Activated naive CD8-positive, alpha-beta T cell treated with anti-CD3 and anti-CD28 coated beads, Interleukin-2, amount 50 U/mL, for 24 hours (primary cell): ENCODE measurements at regions not wholly inside any gene's neighbourhood (a gene's known extent, or its start where the extent isn't known, plus 50 kb on each side); places are given as distances from the start of the nearest gene placed in this dataset.
A peak's percentile ranks its signal among the peaks of the same experiment; 100 is the strongest.

ENCODE experiments used
- ATAC-seq: fragments of 150-1000 bp; cut with Tn5 transposase; one replicate; pipeline ENCODE4 v1.10.0; 2021
- DNase-seq: peaks from one replicate; pipeline ENCODE4 v3.0.0; 2021
- H3K27ac Mint-ChIP-seq: one replicate; pipeline ENCODE4 v1.8.0; 2021; ENCODE audit warnings: mild to moderate bottlenecking, mixed read lengths
- H3K27me3 Mint-ChIP-seq: one replicate; pipeline ENCODE4 v1.8.0; 2021; ENCODE audit warnings: mixed read lengths
- H3K36me3 Mint-ChIP-seq: one replicate; pipeline ENCODE4 v1.8.0; 2021; ENCODE audit warnings: low read depth, mixed read lengths
- H3K4me1 Mint-ChIP-seq: one replicate; pipeline ENCODE4 v1.8.0; 2021; ENCODE audit warnings: mixed read lengths
- H3K4me3 Mint-ChIP-seq: one replicate; pipeline ENCODE4 v1.8.0; 2021; ENCODE audit warnings: mild to moderate bottlenecking, moderate library complexity, mixed read lengths
- H3K9me3 Mint-ChIP-seq: one replicate; pipeline ENCODE4 v1.8.0; 2021; ENCODE audit warnings: mixed read lengths

DNA sequence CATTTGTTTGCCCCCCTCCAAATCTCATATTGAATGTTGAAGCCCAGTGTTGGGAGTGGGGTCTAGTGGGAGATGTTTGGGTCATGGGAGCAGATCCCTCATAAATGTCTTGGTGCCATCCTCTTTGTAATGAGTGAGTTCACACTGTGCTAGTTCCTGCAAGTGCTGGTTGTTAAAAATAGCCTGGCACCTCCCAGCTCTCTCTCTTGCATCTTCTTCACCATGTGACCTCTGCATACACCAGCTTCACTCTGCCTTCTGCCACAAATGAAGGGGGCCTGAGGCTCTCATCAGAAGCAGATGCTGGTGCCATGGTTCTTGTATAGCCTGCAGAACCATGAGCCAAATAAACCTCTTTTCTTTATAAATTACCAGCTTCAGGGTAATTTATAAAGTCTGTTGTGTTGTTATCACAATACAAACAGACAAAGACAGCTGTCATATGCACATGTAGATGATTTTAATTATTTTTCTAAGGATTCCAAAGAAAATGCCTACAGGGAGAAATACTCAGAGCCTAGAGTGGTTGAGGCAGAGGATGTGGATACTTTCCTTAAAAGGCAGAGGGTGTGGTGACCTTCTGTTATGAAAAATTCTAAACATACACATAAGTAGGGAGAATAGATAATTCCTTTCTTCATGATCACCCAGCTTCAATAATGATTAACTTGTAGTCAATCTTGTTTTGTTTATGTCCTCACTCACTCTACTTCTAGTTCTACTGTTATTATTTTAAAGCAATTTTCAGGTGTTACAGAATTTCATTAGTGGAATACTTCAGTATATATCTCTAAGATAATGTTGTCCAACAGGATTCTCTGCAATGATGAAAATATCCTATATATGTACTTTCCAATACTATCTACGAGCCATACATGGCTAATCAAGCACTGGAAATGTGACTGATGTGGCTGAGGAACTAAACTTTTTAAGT is 75.1 kb upstream of the RANBP6 start:
- Mint-ChIP-seq H3K27ac (no peak overlapping the region), H3K4me1 (no peaks in the 10 kb centered on the region), H3K36me3 (no peaks in the 10 kb centered on the region), H3K27me3 (peaks cover under 1% of the 10 kb centered on the region), H3K9me3 (no peaks in the 10 kb centered on the region), H3K4me3 (no peak overlapping the region)
- ATAC-seq, result no peak
- no peak for DNase-seq

DNA sequence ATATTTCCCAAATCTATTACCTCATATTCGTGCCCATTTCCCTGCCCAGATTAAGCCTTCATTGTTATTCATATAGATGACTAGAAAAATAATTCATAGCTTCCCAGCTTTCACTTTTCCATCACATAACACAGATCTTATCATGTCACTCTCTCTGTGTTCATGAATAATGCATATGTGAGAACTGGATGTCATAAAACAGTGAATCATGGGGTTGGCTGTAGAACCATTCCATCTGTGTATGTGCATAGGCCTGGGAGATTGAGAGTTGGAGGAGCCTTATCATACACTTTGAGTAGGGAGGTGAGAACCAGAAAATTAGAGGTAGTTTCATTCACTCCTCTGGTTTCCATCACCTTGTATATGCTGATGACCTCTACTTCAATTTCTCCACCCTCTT is 73.9 kb upstream of the RANBP6 start:
- H3K27ac Mint-ChIP-seq, result no peak overlapping the region

GRCh38 chr9:6086006-6086655 is 70.7 kb upstream of the RANBP6 start:
- DNase-seq, result no peak
- Mint-ChIP-seq H3K27me3 (no peaks in the 10 kb centered on the region), H3K36me3 (no peaks in the 10 kb centered on the region), H3K4me1 (no peaks in the 10 kb centered on the region), H3K9me3 (no peaks in the 10 kb centered on the region), H3K4me3 (no peak overlapping the region), H3K27ac (no peak overlapping the region)
- ATAC-seq, result no peak

More for the DNA sequence above, 73.9 kb upstream of the RANBP6 start:
- no peak overlapping the region for H3K4me3 Mint-ChIP-seq
- no peaks in the 10 kb centered on the region for H3K4me1 Mint-ChIP-seq
- H3K27me3 Mint-ChIP-seq, result no peaks in the 10 kb centered on the region
- no peaks in the 10 kb centered on the region for H3K36me3 Mint-ChIP-seq
- ATAC-seq (no peak), DNase-seq (no peak)
- no peaks in the 10 kb centered on the region for H3K9me3 Mint-ChIP-seq

GRCh38 chr9:6080154-6080716 is 64.8 kb upstream of the RANBP6 start:
- peaks cover 9% of the 10 kb centered on the region for H3K4me1 Mint-ChIP-seq
- no peaks in the 10 kb centered on the region for H3K36me3 Mint-ChIP-seq
- H3K27ac Mint-ChIP-seq, result peak overlapping the region; percentile 76
- H3K27me3 Mint-ChIP-seq, result no peaks in the 10 kb centered on the region
- peak; percentile 86 for ATAC-seq
- DNase-seq, result peak; percentile 68
- peak overlapping the region; percentile 76 for H3K4me3 Mint-ChIP-seq
- no peaks in the 10 kb centered on the region for H3K9me3 Mint-ChIP-seq

DNA sequence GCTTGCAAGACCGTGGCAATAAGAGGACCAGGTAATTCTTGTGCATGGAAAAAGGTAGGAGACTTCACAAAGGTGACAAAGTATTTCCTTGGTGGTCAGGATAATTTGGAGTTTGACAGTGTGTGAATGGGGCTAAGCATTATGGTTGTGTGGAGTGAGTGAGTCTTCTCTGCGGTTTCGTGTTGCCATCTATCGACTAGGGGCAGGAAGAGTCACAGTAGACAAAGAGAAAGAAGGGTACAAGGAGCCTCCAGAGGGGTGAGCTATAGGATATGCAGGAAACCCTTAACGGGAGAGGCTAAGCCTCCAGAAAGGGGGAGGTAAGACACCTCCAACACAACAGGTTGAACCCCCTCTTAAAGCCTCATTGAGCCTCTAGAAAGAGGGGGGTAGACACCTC is 64.0 kb upstream of the RANBP6 start:
- Mint-ChIP-seq H3K4me1 (peaks cover 9% of the 10 kb centered on the region), H3K4me3 (no peak overlapping the region), H3K9me3 (no peaks in the 10 kb centered on the region), H3K27ac (no peak overlapping the region), H3K27me3 (no peaks in the 10 kb centered on the region), H3K36me3 (no peaks in the 10 kb centered on the region)
- no peak for DNase-seq
- no peak for ATAC-seq

GRCh38 chr9:6078382-6079105 is 63.1 kb upstream of the RANBP6 start:
- Mint-ChIP-seq H3K4me3 (no peak overlapping the region), H3K9me3 (no peaks in the 10 kb centered on the region), H3K36me3 (no peaks in the 10 kb centered on the region), H3K27me3 (no peaks in the 10 kb centered on the region), H3K27ac (no peak overlapping the region), H3K4me1 (peaks cover 9% of the 10 kb centered on the region)
- no peak for ATAC-seq
- DNase-seq, result no peak

DNA sequence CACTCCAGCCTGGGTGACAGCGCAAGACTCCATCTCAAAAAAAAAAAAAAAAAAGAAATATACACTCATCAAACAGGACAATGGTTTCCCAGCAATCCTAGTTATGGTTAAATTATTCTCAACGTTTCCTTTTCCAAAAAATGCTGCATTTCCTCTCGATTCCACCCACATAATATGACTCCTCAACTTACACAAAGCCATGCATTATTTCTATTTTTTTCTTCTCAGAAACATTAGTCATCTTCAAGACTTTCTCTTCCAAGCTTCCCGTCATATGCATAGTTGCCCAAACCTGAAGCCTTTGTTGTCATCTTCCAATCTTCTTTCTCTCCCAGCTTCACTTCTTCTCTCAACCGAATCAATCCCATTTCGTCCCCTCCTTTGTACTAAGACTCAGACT is 61.4 kb upstream of the RANBP6 start:
- Mint-ChIP-seq H3K36me3 (no peaks in the 10 kb centered on the region), H3K9me3 (no peaks in the 10 kb centered on the region), H3K27me3 (no peaks in the 10 kb centered on the region), H3K27ac (no peak overlapping the region), H3K4me1 (peaks cover 9% of the 10 kb centered on the region), H3K4me3 (no peak overlapping the region)
- ATAC-seq (no peak), DNase-seq (no peak)

DNA sequence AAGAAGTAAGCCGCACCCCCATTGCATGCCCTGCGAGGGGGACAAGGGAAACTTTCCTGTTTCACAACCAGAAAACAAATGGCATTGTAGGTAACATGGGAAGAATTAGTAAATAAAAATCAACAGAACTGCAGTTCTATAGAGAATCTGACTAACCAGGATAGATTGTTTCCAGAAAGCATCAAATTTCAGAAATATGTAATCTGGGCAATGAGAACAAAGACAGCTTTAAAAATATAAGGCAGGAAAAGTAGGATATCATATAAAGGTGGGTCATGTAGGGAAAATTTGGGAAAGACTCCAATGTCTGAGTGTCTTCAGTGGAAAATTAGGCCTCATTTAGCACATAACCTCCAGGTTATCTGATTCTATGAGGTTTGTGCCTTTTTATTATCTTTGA is 58.3 kb upstream of the RANBP6 start:
- H3K36me3 Mint-ChIP-seq, result peaks cover 1% of the 10 kb centered on the region
- H3K4me1 Mint-ChIP-seq, result peaks cover 10% of the 10 kb centered on the region
- no peak for ATAC-seq
- no peak overlapping the region for H3K27ac Mint-ChIP-seq
- no peak overlapping the region for H3K4me3 Mint-ChIP-seq
- DNase-seq, result no peak
- H3K9me3 Mint-ChIP-seq, result no peaks in the 10 kb centered on the region
- no peaks in the 10 kb centered on the region for H3K27me3 Mint-ChIP-seq

DNA sequence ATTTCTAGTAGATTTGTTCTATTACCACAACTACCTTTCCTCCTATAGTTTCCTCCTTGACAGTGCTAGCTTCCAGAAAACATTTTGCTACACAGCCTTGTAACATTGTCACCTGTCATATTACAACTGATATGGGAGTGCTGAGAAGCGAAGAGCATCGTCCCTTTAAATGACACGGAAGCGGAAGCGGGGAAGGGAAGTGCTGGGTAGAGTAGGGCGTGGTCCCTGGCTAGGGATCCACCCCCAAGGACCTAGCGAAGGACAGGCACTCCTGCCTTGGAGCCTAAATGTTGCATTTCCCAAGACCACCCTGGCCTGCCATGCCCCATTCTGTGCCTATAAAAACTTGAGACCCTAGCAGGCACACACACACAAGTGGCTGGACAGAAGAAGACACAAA is 57.4 kb upstream of the RANBP6 start:
- peaks cover 15% of the 10 kb centered on the region for H3K4me1 Mint-ChIP-seq

GRCh38 chr9:6072453-6072852 is 57.0 kb upstream of the RANBP6 start:
- DNase-seq (no peak), ATAC-seq (no peak)

More for the DNA sequence above, 57.4 kb upstream of the RANBP6 start:
- H3K9me3 Mint-ChIP-seq, result no peaks in the 10 kb centered on the region
- DNase-seq (no peak), ATAC-seq (no peak)
- H3K4me3 Mint-ChIP-seq, result no peak overlapping the region
- H3K27me3 Mint-ChIP-seq, result no peaks in the 10 kb centered on the region
- H3K36me3 Mint-ChIP-seq, result peaks cover 2% of the 10 kb centered on the region
- no peak overlapping the region for H3K27ac Mint-ChIP-seq

DNA sequence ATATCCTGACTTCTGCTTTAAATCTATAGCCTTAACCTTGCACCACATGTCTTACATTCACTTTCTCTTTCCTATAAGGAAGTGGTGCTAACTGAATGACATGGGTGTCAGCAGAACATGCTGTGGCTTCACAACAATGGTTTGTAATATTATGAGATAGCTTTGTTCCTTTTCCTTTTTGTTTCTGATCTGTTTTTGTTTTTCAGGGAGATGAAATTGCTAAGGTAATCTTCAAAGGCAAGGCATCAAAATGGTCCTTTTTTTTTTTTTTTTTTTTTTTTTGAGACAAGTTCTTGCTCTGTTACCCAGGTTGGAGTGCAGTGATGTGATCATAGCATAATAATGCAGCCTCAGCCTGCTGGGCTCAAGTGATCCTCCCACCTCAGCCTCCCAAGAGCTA is 53.6 kb upstream of the RANBP6 start:
- H3K27me3 Mint-ChIP-seq, result no peaks in the 10 kb centered on the region
- peaks cover 6% of the 10 kb centered on the region for H3K9me3 Mint-ChIP-seq
- H3K36me3 Mint-ChIP-seq, result peaks cover 3% of the 10 kb centered on the region
- peak overlapping the region; percentile 71 for H3K27ac Mint-ChIP-seq
- H3K4me3 Mint-ChIP-seq, result no peak overlapping the region
- H3K4me1 Mint-ChIP-seq, result peaks cover 15% of the 10 kb centered on the region
- ATAC-seq (peak; percentile 87), DNase-seq (no peak)

More at GRCh38 chr9:6072453-6072852, 57.0 kb upstream of the RANBP6 start:
- Mint-ChIP-seq H3K4me3 (no peak overlapping the region), H3K4me1 (peaks cover 15% of the 10 kb centered on the region), H3K27ac (no peak overlapping the region), H3K9me3 (no peaks in the 10 kb centered on the region), H3K36me3 (peaks cover 3% of the 10 kb centered on the region), H3K27me3 (no peaks in the 10 kb centered on the region)

DNA sequence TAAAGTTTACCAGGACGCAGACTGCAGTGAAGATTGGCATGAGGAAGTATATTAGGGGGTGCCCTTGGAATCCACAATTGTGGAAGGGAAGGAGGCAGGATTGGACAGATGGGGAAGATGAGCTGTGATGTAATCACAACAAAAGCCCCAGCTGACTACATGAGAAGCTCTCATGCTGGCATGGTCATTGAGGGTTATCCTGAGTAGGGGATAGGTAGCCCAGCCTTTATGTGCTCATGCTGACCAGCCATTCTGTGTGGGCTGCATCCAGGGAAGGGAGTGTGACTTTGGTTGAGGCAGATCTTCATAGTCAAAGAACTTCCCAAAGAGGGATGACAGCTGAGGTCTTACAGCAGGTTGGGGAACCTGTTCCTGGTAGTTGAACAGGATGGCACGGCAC is 52.0 kb upstream of the RANBP6 start:
- Mint-ChIP-seq H3K36me3 (peaks cover 3% of the 10 kb centered on the region), H3K4me3 (no peak overlapping the region), H3K27me3 (no peaks in the 10 kb centered on the region), H3K9me3 (peaks cover 10% of the 10 kb centered on the region), H3K27ac (no peak overlapping the region), H3K4me1 (peaks cover 15% of the 10 kb centered on the region)
- ATAC-seq (no peak), DNase-seq (no peak)
